CD14-positive monocyte (primary cell): ENCODE measurements at regions not wholly inside any gene's neighbourhood (a gene's known extent, or its start where the extent isn't known, plus 50 kb on each side); places are given as distances from the start of the nearest gene placed in this dataset.

Experiments used
- DNase-seq, 3 donors: peaks; one replicate each; pipeline ENCODE4 v3.0.0-alpha.2; 2011 to 2022
- H2AFZ ChIP-seq: 2 replicates; pipeline ENCODE4 v1.6.0; 2012; ENCODE audit warnings: mild to moderate bottlenecking, low read depth, low read length, inconsistent platforms; ENCODE audit not compliant: insufficient read depth, poor library complexity, severe bottlenecking
- H3K27ac ChIP-seq, 2 donors: 1 replicate in 1 of 2; 2 replicates in 1 of 2; pipeline ENCODE4 v1.5.1; 2012 to 2013; ENCODE audit warnings: low read length in 2 of 2, control low read depth in 1 of 2, inconsistent platforms in 1 of 2, low read depth in 1 of 2, mild to moderate bottlenecking in 1 of 2
- H3K27me3 ChIP-seq, 2 donors: one replicate each; pipeline versions ENCODE4 v1.6.0 to v1.6.1; 2011 to 2013; ENCODE audit warnings: low read length in 2 of 2; ENCODE audit not compliant: control insufficient read depth in 2 of 2, insufficient read depth in 2 of 2
- H3K36me3 ChIP-seq, 2 donors: replicated peaks in 1 of 2; 1 replicate in 1 of 2; 2 replicates in 1 of 2; pipeline versions ENCODE4 v1.5.1 to v1.6.1; 2012 to 2013; ENCODE audit warnings: low read length in 2 of 2, control low read depth in 1 of 2, inconsistent platforms in 1 of 2, mild to moderate bottlenecking in 1 of 2; ENCODE audit not compliant: insufficient read depth in 2 of 2, control insufficient read depth in 1 of 2
- H3K4me1 ChIP-seq, 2 donors: 1 replicate in 1 of 2; 2 replicates in 1 of 2; pipeline versions ENCODE4 v1.5.1 to v1.6.1; 2012 to 2013; ENCODE audit warnings: low read length in 2 of 2, control low read depth in 1 of 2, inconsistent platforms in 1 of 2, mild to moderate bottlenecking in 1 of 2, moderate library complexity in 1 of 2; ENCODE audit not compliant: insufficient read depth in 2 of 2, control insufficient read depth in 1 of 2
- H3K4me2 ChIP-seq: replicated peaks from 2 replicates; pipeline ENCODE3; 2012; ENCODE audit warnings: low read length, moderate library complexity, mild to moderate bottlenecking; ENCODE audit not compliant: poor library complexity, severe bottlenecking; ENCODE audit errors: extremely low read depth
- H3K4me3 ChIP-seq, 3 experiments: fragments of 200-600 bp in 1 of 3; sonication (generic) in 1 of 3; replicated peaks in 1 of 3; 1 replicate in 2 of 3; 2 replicates in 1 of 3; pipeline ENCODE4 v1.5.1; 2011 to 2013; ENCODE audit warnings: low read length in 3 of 3, mild to moderate bottlenecking in 3 of 3, control low read depth in 2 of 3, low read depth in 2 of 3, inconsistent platforms in 1 of 3, moderate library complexity in 1 of 3
- H3K79me2 ChIP-seq: 2 replicates; pipeline ENCODE4 v1.6.0; 2012; ENCODE audit warnings: mild to moderate bottlenecking, control low read depth, inconsistent platforms, low read length, moderate library complexity; ENCODE audit not compliant: insufficient read depth
- H3K9ac ChIP-seq: 2 replicates; pipeline ENCODE4 v1.6.0; 2017; ENCODE audit warnings: low read length, mild to moderate bottlenecking; ENCODE audit not compliant: insufficient read depth, poor library complexity, severe bottlenecking
- H3K9me3 ChIP-seq, 2 donors: replicated peaks in 1 of 2; 1 replicate in 1 of 2; 2 replicates in 1 of 2; pipeline versions ENCODE4 v1.5.1 to v1.6.1; 2012 to 2013; ENCODE audit warnings: low read length in 2 of 2, control low read depth in 1 of 2; ENCODE audit not compliant: control insufficient read depth in 1 of 2, insufficient read depth in 1 of 2
- H4K20me1 ChIP-seq: 2 replicates; pipeline ENCODE4 v1.6.0; 2012; ENCODE audit warnings: mild to moderate bottlenecking, low read length, control low read depth, moderate library complexity; ENCODE audit not compliant: insufficient read depth
- H3K27ac Mint-ChIP-seq, 7 donors: one replicate each; pipeline ENCODE4 v1.8.0; 2020; ENCODE audit warnings: mild to moderate bottlenecking in 7 of 7, mixed read lengths in 7 of 7, moderate library complexity in 6 of 7, inconsistent platforms in 2 of 7
- H3K27me3 Mint-ChIP-seq, 3 donors: one replicate each; pipeline ENCODE4 v1.8.0; 2021 to 2022; ENCODE audit warnings: low read depth in 3 of 3, mild to moderate bottlenecking in 3 of 3, mixed read lengths in 3 of 3, moderate library complexity in 3 of 3, inconsistent platforms in 1 of 3
- H3K36me3 Mint-ChIP-seq, 2 donors: one replicate each; pipeline ENCODE4 v1.8.0; 2020; ENCODE audit warnings: mixed read lengths in 2 of 2, inconsistent platforms in 1 of 2, mild to moderate bottlenecking in 1 of 2
- H3K4me1 Mint-ChIP-seq: one replicate; pipeline ENCODE4 v1.8.0; 2020; ENCODE audit warnings: mild to moderate bottlenecking, mixed read lengths
- H3K4me3 Mint-ChIP-seq, 2 donors: one replicate each; pipeline ENCODE4 v1.8.0; 2020; ENCODE audit warnings: mild to moderate bottlenecking in 2 of 2, mixed read lengths in 2 of 2, moderate library complexity in 1 of 2
- H3K9me3 Mint-ChIP-seq, 7 donors: one replicate each; pipeline ENCODE4 v1.8.0; 2020 to 2022; ENCODE audit warnings: mixed read lengths in 7 of 7, mild to moderate bottlenecking in 6 of 7, moderate library complexity in 6 of 7, inconsistent platforms in 2 of 7
- WGBS: methylation state at CpG from one replicate; pipeline ENCODE4 v1.1.5; 2013; ENCODE audit warnings: missing lambda C conversion rate; ENCODE audit not compliant: insufficient coverage; 5-methylcytosine and 5-hydroxymethylcytosine counted together
- intact Hi-C, 2 donors: fragments of 100-400 bp; cut with micrococcal nuclease; formaldehyde crosslinking; loops; one replicate each; pipeline versions ENCODE4 v1.15.0 to v1.15.1; 2023
- TF ChIP-seq, protein P1 (sequence below): fragments of 200-600 bp; IDR thresholded peaks from one replicate; pipeline ENCODE4 v1.8.0; 2022; ENCODE audit warnings: antibody characterized with exemption, mild to moderate bottlenecking

DNA sequence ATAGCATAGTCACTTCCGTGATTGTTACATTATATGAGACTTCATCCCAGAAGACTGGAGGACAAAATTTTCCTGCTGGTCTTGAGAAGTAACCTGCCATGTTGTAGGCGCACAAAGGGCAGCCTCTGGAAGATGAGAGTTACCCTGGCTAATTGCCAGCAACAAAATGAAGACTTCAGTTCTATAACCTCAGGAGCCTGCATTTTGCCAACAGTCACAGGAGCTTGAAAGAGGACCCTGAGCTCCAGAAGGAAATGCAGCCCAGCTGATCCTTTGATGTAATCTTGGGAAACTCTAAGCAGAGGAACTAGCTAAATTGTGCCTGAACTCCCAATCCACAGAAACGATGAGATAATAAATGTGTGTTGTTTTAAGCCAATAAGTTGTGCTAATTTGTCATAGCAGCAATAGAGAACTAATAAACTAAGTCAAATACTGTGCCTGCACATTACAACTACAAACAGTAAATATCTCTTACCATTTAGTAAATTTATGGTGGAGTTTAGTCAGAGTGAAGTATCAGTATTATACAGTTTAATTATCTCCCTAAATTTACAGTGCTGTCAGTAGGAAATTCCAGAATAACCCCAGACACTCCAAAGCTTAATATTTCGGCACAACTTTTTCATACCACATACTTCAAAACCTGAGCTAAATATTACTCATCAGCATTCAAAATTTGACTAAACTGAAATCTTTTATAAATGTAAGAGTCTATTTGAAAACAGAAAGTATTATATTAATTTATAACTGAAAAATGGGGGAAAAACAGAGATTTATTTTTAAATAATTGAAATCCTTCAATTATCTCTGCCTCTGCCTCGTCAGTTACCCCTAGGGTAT lies 90.1 kb upstream of the MAPK10 start:
- DNase-seq = no peak
- Histone ChIP-seq H3K9me3 (no peaks in the 10 kb centered on the region), H3K27me3 (no peaks in the 10 kb centered on the region), H3K27ac (no peak overlapping the region), H2AFZ (no peak overlapping the region), H3K36me3 (no peaks in the 10 kb centered on the region), H3K4me1 (no peaks in the 10 kb centered on the region), H3K79me2 (no peaks in the 10 kb centered on the region), H3K4me2 (no peak overlapping the region), H3K9ac (no peak overlapping the region), H4K20me1 (no peaks in the 10 kb centered on the region), H3K4me3 (no peak overlapping the region)
- 100% methylated on average over 2 of the region's 5 CpGs for WGBS
- Mint-ChIP-seq H3K9me3 (peaks cover 0 to 3% (median 0%) of the 10 kb centered on the region in 7 donors), H3K27ac (no peak overlapping the region), H3K4me1 (peaks cover 4% of the 10 kb centered on the region), H3K4me3 (no peak overlapping the region), H3K27me3 (no peaks in the 10 kb centered on the region), H3K36me3 (no peaks in the 10 kb centered on the region)
- intact Hi-C loops = no loop called here
- TF ChIP-seq, protein P1, sequence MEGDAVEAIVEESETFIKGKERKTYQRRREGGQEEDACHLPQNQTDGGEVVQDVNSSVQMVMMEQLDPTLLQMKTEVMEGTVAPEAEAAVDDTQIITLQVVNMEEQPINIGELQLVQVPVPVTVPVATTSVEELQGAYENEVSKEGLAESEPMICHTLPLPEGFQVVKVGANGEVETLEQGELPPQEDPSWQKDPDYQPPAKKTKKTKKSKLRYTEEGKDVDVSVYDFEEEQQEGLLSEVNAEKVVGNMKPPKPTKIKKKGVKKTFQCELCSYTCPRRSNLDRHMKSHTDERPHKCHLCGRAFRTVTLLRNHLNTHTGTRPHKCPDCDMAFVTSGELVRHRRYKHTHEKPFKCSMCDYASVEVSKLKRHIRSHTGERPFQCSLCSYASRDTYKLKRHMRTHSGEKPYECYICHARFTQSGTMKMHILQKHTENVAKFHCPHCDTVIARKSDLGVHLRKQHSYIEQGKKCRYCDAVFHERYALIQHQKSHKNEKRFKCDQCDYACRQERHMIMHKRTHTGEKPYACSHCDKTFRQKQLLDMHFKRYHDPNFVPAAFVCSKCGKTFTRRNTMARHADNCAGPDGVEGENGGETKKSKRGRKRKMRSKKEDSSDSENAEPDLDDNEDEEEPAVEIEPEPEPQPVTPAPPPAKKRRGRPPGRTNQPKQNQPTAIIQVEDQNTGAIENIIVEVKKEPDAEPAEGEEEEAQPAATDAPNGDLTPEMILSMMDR = no peak

DNA sequence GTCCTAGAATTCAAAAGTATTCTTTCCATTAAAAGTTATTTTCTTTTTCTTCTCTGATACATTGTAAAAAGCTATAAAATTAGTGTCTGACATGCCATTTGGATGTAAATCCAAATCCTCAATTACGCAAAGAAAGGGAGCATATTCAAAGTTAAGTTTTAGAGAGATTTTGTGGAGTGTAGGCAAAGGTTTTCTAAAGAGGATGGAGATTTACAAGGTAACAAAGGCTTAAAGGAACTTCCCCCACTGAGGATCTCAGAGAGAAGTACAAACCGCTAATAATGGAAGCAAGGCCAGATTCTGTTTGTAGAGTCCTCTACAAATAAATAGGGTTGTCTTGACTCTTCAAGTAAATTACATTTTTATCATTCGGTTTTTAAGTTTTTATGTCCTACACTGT lies 91.0 kb upstream of the MAPK10 start:
- Histone ChIP-seq H3K79me2 (no peaks in the 10 kb centered on the region), H3K27me3 (no peaks in the 10 kb centered on the region), H3K9ac (no peak overlapping the region), H3K4me3 (no peak overlapping the region), H3K9me3 (no peaks in the 10 kb centered on the region), H3K36me3 (no peaks in the 10 kb centered on the region), H2AFZ (no peak overlapping the region), H3K27ac (no peak overlapping the region), H3K4me1 (no peaks in the 10 kb centered on the region), H4K20me1 (no peaks in the 10 kb centered on the region), H3K4me2 (no peak overlapping the region)
- no peaks in the 10 kb centered on the region for H3K9me3 Mint-ChIP-seq
- DNase-seq = no peak
- no peaks in the 10 kb centered on the region for H3K27me3 Mint-ChIP-seq
- peaks cover 4% of the 10 kb centered on the region for H3K4me1 Mint-ChIP-seq
- WGBS = no CpG with 5 or more reads among the region's 3 CpGs
- no peak overlapping the region for H3K4me3 Mint-ChIP-seq
- intact Hi-C loops = no loop called here
- TF ChIP-seq, protein P1 = no peak
- H3K27ac Mint-ChIP-seq = no peak overlapping the region
- H3K36me3 Mint-ChIP-seq = no peaks in the 10 kb centered on the region
